H1 (cell line): ENCODE measurements at regions not wholly inside any gene's neighbourhood (a gene's known extent, or its start where the extent isn't known, plus 50 kb on each side); places are given as distances from the start of the nearest gene placed in this dataset.

ENCODE experiments used
- CTCF ChIA-PET: fragments of 300-600 bp; sonication (Branson Sonifier 250); formaldehyde crosslinking; loops from one replicate; lab custom pipeline; 2021; ENCODE audit not compliant: partially characterized antibody; lab: Charles Lee
- POLR2A ChIA-PET: fragments of 300-600 bp; sonication (Branson Sonifier 250); formaldehyde crosslinking; loops from one replicate; lab custom pipeline; 2021; ENCODE audit warnings: inconsistent platforms; ENCODE audit not compliant: partially characterized antibody; lab: Charles Lee
- DNase-seq, 2 experiments: peaks; one replicate each; pipeline versions ENCODE4 v3.0.0 to v3.0.0-alpha.2; 2010 to 2022; ENCODE audit warnings: low spot score in 2 of 2, low read depth in 1 of 2, mixed read lengths in 1 of 2
- FAIRE-seq: peaks from 2 replicates; lab custom pipeline; 2011; peaks lifted over from hg19 to GRCh38; lab: Jason Lieb, UNC
- H2AFZ ChIP-seq: 2 replicates; pipeline ENCODE4 v1.8.1; 2012; ENCODE audit warnings: low read length, inconsistent platforms
- H2AK5ac ChIP-seq: 2 replicates; pipeline ENCODE4 v1.6.1; 2013; ENCODE audit warnings: low read depth, low read length
- H2BK120ac ChIP-seq: replicated peaks from 2 replicates; pipeline ENCODE3; 2013; ENCODE audit warnings: low read depth, low read length, inconsistent platforms
- H2BK12ac ChIP-seq: 2 replicates; pipeline ENCODE4 v1.6.1; 2013; ENCODE audit warnings: low read depth, low read length
- H2BK15ac ChIP-seq: 2 replicates; pipeline ENCODE4 v1.6.1; 2013; ENCODE audit warnings: low read length
- H2BK20ac ChIP-seq: 2 replicates; pipeline ENCODE4 v1.6.1; 2013; ENCODE audit warnings: low read length
- H2BK5ac ChIP-seq: 2 replicates; pipeline ENCODE4 v1.6.1; 2013; ENCODE audit warnings: low read depth, low read length
- H3K14ac ChIP-seq: 2 replicates; pipeline ENCODE4 v1.6.1; 2013; ENCODE audit warnings: inconsistent platforms; ENCODE audit not compliant: insufficient read length
- H3K18ac ChIP-seq: 2 replicates; pipeline ENCODE4 v1.6.1; 2013; ENCODE audit warnings: low read length; ENCODE audit errors: extremely low read depth
- H3K23ac ChIP-seq: 2 replicates; pipeline ENCODE4 v1.6.1; 2013; ENCODE audit warnings: inconsistent platforms; ENCODE audit not compliant: insufficient read length
- H3K23me2 ChIP-seq: 2 replicates; pipeline ENCODE4 v1.6.1; 2013; ENCODE audit warnings: low read depth, low read length
- H3K27ac ChIP-seq: 2 replicates; pipeline ENCODE4 v1.6.1; 2011; ENCODE audit warnings: low read depth, low read length, inconsistent platforms
- H3K27me3 ChIP-seq, 4 experiments: replicated peaks in 1 of 4; 1 replicate in 1 of 4; 2 replicates in 3 of 4; pipeline versions ENCODE4 v1.6.1 to v1.8.1; 2011 to 2013; ENCODE audit warnings: low read length in 3 of 4, mild to moderate bottlenecking in 3 of 4, inconsistent platforms in 2 of 4, mixed read lengths in 2 of 4, moderate library complexity in 1 of 4; ENCODE audit not compliant: control insufficient read depth in 3 of 4, insufficient read depth in 3 of 4; ENCODE audit errors: extremely low read depth in 1 of 4
- H3K36me3 ChIP-seq, 4 experiments: 2 replicates each; pipeline versions ENCODE4 v1.6.1 to v1.8.1; 2011 to 2013; ENCODE audit warnings: mild to moderate bottlenecking in 4 of 4, low read length in 3 of 4, moderate library complexity in 2 of 4, control low read depth in 1 of 4, inconsistent platforms in 1 of 4; ENCODE audit not compliant: insufficient read depth in 4 of 4, control insufficient read depth in 2 of 4
- H3K4ac ChIP-seq: replicated peaks from 2 replicates; pipeline ENCODE3; 2013; ENCODE audit warnings: low read length, low read depth, mixed read lengths, inconsistent platforms; ENCODE audit not compliant: insufficient read length
- H3K4me1 ChIP-seq, 4 experiments: replicated peaks in 1 of 4; 1 replicate in 1 of 4; 2 replicates in 3 of 4; pipeline versions ENCODE4 v1.6.1 to v1.8.1; 2011 to 2013; ENCODE audit warnings: low read length in 3 of 4, inconsistent platforms in 2 of 4, mixed read lengths in 1 of 4; ENCODE audit not compliant: insufficient read depth in 4 of 4, control insufficient read depth in 3 of 4
- H3K4me2 ChIP-seq, 2 experiments: 2 replicates each; pipeline versions ENCODE4 v1.6.1 to v1.8.1; 2011 to 2013; ENCODE audit warnings: low read depth in 2 of 2, low read length in 2 of 2, control low read depth in 1 of 2, inconsistent platforms in 1 of 2, mild to moderate bottlenecking in 1 of 2; ENCODE audit not compliant: insufficient read depth in 1 of 2
- H3K4me3 ChIP-seq, 4 experiments: fragments of 200-600, 300-600 bp in 1 of 4; sonication (generic), shearing (Covaris generic), sonication (Bioruptor Twin) in 1 of 4; 2 replicates each; pipeline versions ENCODE4 v1.5.1 to v1.8.1; 2011 to 2016; ENCODE audit warnings: low read length in 4 of 4, low read depth in 3 of 4, control low read depth in 2 of 4, inconsistent platforms in 2 of 4, mild to moderate bottlenecking in 2 of 4, mixed read lengths in 1 of 4, moderate library complexity in 1 of 4; ENCODE audit not compliant: insufficient read depth in 2 of 4; ENCODE audit errors: extremely low read depth in 1 of 4
- H3K56ac ChIP-seq: replicated peaks from 2 replicates; pipeline ENCODE3; 2013; ENCODE audit warnings: low read depth, mild to moderate bottlenecking, mixed read lengths, low read length, inconsistent platforms; ENCODE audit not compliant: insufficient read length
- H3K79me1 ChIP-seq: 2 replicates; pipeline ENCODE4 v1.6.1; 2013; ENCODE audit warnings: low read depth, low read length, control low read depth
- H3K79me2 ChIP-seq, 2 experiments: 2 replicates each; pipeline versions ENCODE4 v1.6.1 to v1.8.1; 2012 to 2013; ENCODE audit warnings: low read length in 2 of 2, mild to moderate bottlenecking in 2 of 2, inconsistent platforms in 1 of 2; ENCODE audit not compliant: insufficient read depth in 2 of 2, control insufficient read depth in 1 of 2
- H3K9ac ChIP-seq, 4 experiments: replicated peaks in 1 of 4; 1 replicate in 1 of 4; 2 replicates in 3 of 4; pipeline versions ENCODE4 v1.6.1 to v1.8.1; 2011 to 2013; ENCODE audit warnings: low read depth in 3 of 4, low read length in 3 of 4, control low read depth in 2 of 4, mild to moderate bottlenecking in 2 of 4, moderate library complexity in 2 of 4, inconsistent platforms in 1 of 4; ENCODE audit errors: extremely low read depth in 1 of 4
- H3K9me3 ChIP-seq, 2 experiments: 2 replicates each; pipeline versions ENCODE4 v1.6.1 to v1.8.1; 2012 to 2013; ENCODE audit warnings: mild to moderate bottlenecking in 2 of 2, moderate library complexity in 2 of 2, control low read depth in 1 of 2, inconsistent platforms in 1 of 2, low read depth in 1 of 2, low read length in 1 of 2, mixed read lengths in 1 of 2; ENCODE audit not compliant: insufficient read depth in 2 of 2
- H4K20me1 ChIP-seq, 2 experiments: replicated peaks in 1 of 2; 2 replicates each; pipeline versions ENCODE3 to v1.8.1; 2011 to 2013; ENCODE audit warnings: inconsistent platforms in 2 of 2, low read length in 2 of 2, mild to moderate bottlenecking in 1 of 2; ENCODE audit not compliant: insufficient read depth in 2 of 2, control insufficient read depth in 1 of 2
- H4K5ac ChIP-seq: 2 replicates; pipeline ENCODE4 v1.6.1; 2013; ENCODE audit warnings: low read length, low read depth, mixed read lengths, inconsistent platforms; ENCODE audit not compliant: insufficient read length
- H4K8ac ChIP-seq: 2 replicates; pipeline ENCODE4 v1.8.0; 2013; ENCODE audit warnings: mild to moderate bottlenecking, moderate library complexity, low read length, inconsistent platforms; ENCODE audit not compliant: insufficient read depth; ENCODE audit errors: extremely low read depth
- H4K91ac ChIP-seq: replicated peaks from 2 replicates; pipeline ENCODE3; 2013; ENCODE audit warnings: low read length, mixed read lengths, inconsistent platforms; ENCODE audit not compliant: insufficient read length
- BCL11A ChIP-seq, 2 experiments: IDR thresholded peaks; one replicate each; pipeline ENCODE4 v1.6.1; 2011; ENCODE audit warnings: low read depth in 2 of 2, low read length in 2 of 2, mild to moderate bottlenecking in 2 of 2
- SAP30 ChIP-seq: fragments of 300-600 bp; sonication (generic); IDR thresholded peaks from 2 replicates; pipeline ENCODE4 v1.7.1; 2012; ENCODE audit warnings: low read length, moderate library complexity, mild to moderate bottlenecking, inconsistent platforms; ENCODE audit not compliant: insufficient read depth, insufficient replicate concordance
- SP1 ChIP-seq: IDR thresholded peaks from 2 replicates; pipeline ENCODE4 v1.6.1; 2011; ENCODE audit warnings: low read depth, low read length
- SP4 ChIP-seq: IDR thresholded peaks from 2 replicates; pipeline ENCODE4 v1.6.1; 2012; ENCODE audit warnings: low read length, inconsistent platforms

DNA sequence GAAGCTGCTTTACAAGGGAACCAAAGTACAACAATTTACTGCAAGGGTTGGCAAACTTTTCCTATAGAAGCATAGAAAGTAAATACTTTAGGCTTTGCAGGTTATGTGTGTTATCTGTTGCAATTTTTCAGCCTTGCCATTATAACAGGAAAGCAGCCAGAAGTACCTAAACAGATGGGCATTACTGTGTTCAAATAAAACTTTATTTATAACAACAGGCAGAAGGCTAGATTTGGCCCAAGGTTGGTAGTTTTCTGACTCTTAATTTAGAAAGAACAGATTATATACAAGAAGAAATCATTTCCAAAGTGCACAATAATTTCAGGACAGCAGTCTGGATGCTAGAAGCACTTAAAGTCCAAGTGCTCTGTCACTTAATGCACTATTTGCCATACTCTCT is 307.1 kb downstream of the ANKRD7 start:
- H2BK20ac ChIP-seq: no peak overlapping the region
- no peaks in the 10 kb centered on the region for H3K79me2 ChIP-seq
- H4K91ac ChIP-seq: no peak overlapping the region
- ChIA-PET POLR2A (no interaction called here), CTCF (interaction anchor here (1.0 kb wide), 1 partner anchor 65 kb away, joined by 4 read pairs; no protein-coding TSS in a partner anchor)
- no peaks in the 10 kb centered on the region for H3K79me1 ChIP-seq
- H3K4me1 ChIP-seq: no peaks in the 10 kb centered on the region
- DNase-seq (no peak), FAIRE-seq (no peak)
- no peak overlapping the region for H3K14ac ChIP-seq
- no peaks in the 10 kb centered on the region for H3K27me3 ChIP-seq
- no peak overlapping the region for H2BK15ac ChIP-seq
- no peak overlapping the region for H4K8ac ChIP-seq
- H3K23me2 ChIP-seq: no peaks in the 10 kb centered on the region
- no peak overlapping the region for H2AK5ac ChIP-seq
- H4K20me1 ChIP-seq: no peaks in the 10 kb centered on the region
- no peak overlapping the region for H3K23ac ChIP-seq
- H3K9ac ChIP-seq: no peak overlapping the region
- H3K18ac ChIP-seq: no peak overlapping the region
- H2BK120ac ChIP-seq: no peak overlapping the region
- H3K4ac ChIP-seq: no peak overlapping the region
- no peaks in the 10 kb centered on the region for H3K36me3 ChIP-seq
- no peak overlapping the region for H4K5ac ChIP-seq
- H3K27ac ChIP-seq: no peak overlapping the region
- no peak overlapping the region for H3K4me3 ChIP-seq
- no peak overlapping the region for H2BK5ac ChIP-seq
- no peak overlapping the region for H2BK12ac ChIP-seq
- H3K4me2 ChIP-seq: no peak overlapping the region
- H3K9me3 ChIP-seq: no peaks in the 10 kb centered on the region
- H2AFZ ChIP-seq: no peak overlapping the region
- H3K56ac ChIP-seq: no peak overlapping the region
- TF ChIP-seq SAP30: no peak
- no peak for TF ChIP-seq SP1
- TF ChIP-seq BCL11A (IDR thresholded peaks at IDR 0.05; ENCODE audit: low read depth in 2 of 2, low read length in 2 of 2): no peak
- TF ChIP-seq SP4: no peak
